ENCODE measurements at regions not wholly inside any gene's neighbourhood (a gene's known extent, or its start where the extent isn't known, plus 50 kb on each side); places are given as distances from the start of the nearest gene placed in this dataset.

DNA sequence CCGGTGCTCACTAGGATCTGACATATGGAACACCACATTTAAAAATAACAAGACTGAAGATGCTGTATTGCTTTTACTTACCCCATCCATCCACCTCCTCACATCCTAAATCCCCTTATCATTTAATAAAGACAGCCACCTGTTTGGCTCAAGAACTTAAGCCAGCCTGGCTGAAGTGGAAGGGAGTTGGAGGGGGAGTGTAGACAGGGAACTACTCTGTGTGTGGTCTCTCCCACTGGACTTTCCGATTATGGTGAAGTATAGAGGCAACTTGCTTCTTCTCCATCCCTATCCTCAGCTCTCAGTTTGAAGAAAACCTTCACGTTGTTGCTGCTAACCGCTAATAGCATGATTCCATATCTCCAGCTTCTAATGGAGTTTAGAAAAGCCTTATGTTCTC is 313.4 kb downstream of the CDH11 start:
- peaks cover 0 to 1% of the 10 kb centered on the region in 2 donors for H3K36me3 Mint-ChIP-seq (ENCODE audit: insufficient read depth in 2 of 2)
- H3K9me3 Mint-ChIP-seq, result peaks cover 12 to 22% of the 10 kb centered on the region in 2 donors
- H3K4me1 Mint-ChIP-seq (ENCODE audit: low read depth), result no peaks in the 10 kb centered on the region
- DNase-seq (no peak), ATAC-seq (replicated peaks in 1 of 2) (no peak)
- H3K4me3 Mint-ChIP-seq, result no peak overlapping the region
- no peaks in the 10 kb centered on the region for H3K27me3 Mint-ChIP-seq (ENCODE audit: low read depth)
- H3K27ac Mint-ChIP-seq, result no peak overlapping the region

GRCh38 chr16:64791756-64792155 is 330.1 kb downstream of the CDH11 start:
- Mint-ChIP-seq H3K36me3 (ENCODE audit: insufficient read depth in 2 of 2) (peaks cover 0 to 1% of the 10 kb centered on the region in 2 donors), H3K4me3 (no peak overlapping the region), H3K4me1 (ENCODE audit: low read depth) (no peaks in the 10 kb centered on the region), H3K27me3 (ENCODE audit: low read depth) (no peaks in the 10 kb centered on the region), H3K27ac (no peak overlapping the region), H3K9me3 (peaks cover 9 to 17% of the 10 kb centered on the region in 2 donors)
- ATAC-seq (replicated peaks in 1 of 2) (no peak), DNase-seq (no peak)

DNA sequence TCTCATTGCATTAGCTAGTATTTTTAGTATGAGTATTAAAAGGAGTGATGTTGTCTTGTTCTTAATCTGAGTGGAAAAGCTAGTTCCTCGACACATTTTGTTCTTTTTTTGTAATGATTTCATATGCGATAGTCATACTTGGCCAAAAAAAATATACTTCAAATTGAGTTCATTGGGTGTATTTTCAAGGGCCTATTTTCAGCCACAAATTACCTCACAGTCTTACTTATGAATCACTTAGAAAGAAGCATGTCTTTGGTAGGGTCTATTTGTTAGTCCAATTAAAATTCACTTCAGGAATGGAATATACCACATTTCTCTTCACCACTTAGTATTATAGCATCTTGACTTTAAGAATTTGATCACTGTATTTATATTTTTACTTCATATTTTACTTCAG is 337.2 kb downstream of the CDH11 start:
- H3K9me3 Mint-ChIP-seq, result peaks cover 4% of the 10 kb centered on the region in 2 donors
- H3K36me3 Mint-ChIP-seq (ENCODE audit: insufficient read depth in 2 of 2), result no peaks in the 10 kb centered on the region
- DNase-seq (no peak), ATAC-seq (replicated peaks in 1 of 2) (no peak)
- no peaks in the 10 kb centered on the region for H3K4me1 Mint-ChIP-seq (ENCODE audit: low read depth)
- H3K4me3 Mint-ChIP-seq, result no peak overlapping the region
- H3K27me3 Mint-ChIP-seq (ENCODE audit: low read depth), result no peaks in the 10 kb centered on the region
- no peak overlapping the region for H3K27ac Mint-ChIP-seq

- ATAC-seq (replicated peaks in 1 of 2) (no peak), DNase-seq (no peak)
- no peak overlapping the region for H3K4me3 Mint-ChIP-seq
- no peaks in the 10 kb centered on the region for H3K36me3 Mint-ChIP-seq (ENCODE audit: insufficient read depth in 2 of 2)
- peaks cover 5 to 6% of the 10 kb centered on the region in 2 donors for H3K9me3 Mint-ChIP-seq
- no peaks in the 10 kb centered on the region for H3K27me3 Mint-ChIP-seq (ENCODE audit: low read depth)
- no peak overlapping the region for H3K27ac Mint-ChIP-seq
- H3K4me1 Mint-ChIP-seq (ENCODE audit: low read depth), result no peaks in the 10 kb centered on the region
Observed at GRCh38 chr16:64782484-64782883, 339.4 kb downstream of the CDH11 start.

DNA sequence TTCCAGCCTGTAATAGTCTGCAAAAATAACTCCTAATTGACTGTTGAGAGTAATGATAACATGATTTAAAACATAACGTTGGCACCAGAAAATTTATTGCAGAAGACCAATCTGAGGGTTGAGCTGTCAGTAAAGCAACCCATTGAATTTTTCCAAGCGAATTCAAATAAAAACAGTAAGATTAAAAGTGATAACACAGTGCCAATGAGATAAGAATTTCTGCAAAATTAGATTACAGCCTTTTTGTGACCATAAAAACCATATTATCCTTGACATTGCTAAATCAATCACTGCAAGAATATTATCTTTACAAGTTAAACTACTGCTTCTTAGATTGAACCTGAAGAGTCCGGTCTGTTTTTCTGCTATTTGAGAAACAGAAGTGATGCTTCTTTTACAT is 341.4 kb downstream of the CDH11 start:
- no peak for DNase-seq
- peaks cover 4 to 6% of the 10 kb centered on the region in 2 donors for H3K9me3 Mint-ChIP-seq
- no peak overlapping the region for H3K4me3 Mint-ChIP-seq
- no peaks in the 10 kb centered on the region for H3K36me3 Mint-ChIP-seq (ENCODE audit: insufficient read depth in 2 of 2)
- ATAC-seq (replicated peaks in 1 of 2), result no peak
- no peaks in the 10 kb centered on the region for H3K4me1 Mint-ChIP-seq (ENCODE audit: low read depth)
- H3K27ac Mint-ChIP-seq, result no peak overlapping the region
- H3K27me3 Mint-ChIP-seq (ENCODE audit: low read depth), result no peaks in the 10 kb centered on the region

DNA sequence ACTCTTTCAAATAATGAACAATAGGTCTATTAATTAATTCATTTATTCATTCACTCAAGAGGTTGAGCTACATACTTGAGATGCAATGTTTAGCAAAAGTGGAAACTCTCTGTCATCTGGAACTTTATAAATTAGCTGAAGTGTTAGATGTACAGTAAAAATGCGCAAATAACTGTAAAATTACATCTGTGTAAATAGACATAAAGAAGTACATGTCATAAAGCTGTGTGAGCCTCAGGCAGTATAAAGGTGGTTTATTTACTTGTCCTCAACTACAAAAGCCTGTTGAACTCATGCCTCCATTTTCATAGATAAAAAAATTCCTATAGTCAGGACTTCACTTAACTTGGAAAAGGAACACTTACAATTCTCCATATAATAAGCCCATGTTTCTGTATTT is 343.1 kb downstream of the CDH11 start:
- H3K36me3 Mint-ChIP-seq (ENCODE audit: insufficient read depth in 2 of 2), result no peaks in the 10 kb centered on the region

DNA sequence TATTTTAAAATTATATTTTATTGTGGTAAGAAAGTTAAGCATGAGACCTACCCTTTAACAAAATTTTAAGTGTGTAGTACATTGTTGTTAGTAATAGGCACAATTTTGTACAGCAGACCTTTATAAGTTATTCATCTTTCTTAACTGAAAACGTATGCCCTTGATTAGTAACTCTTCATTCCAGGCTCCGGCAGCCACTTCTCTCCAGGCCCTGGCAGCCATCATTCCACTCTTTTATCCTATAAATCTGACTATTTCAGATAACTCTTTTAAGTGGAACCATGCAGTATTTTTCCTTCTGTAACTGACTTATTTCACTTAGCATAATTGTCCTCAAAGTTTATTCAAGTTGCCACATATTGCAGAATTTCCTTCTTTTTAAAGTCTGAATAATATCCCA is 348.2 kb downstream of the CDH11 start:
- Mint-ChIP-seq H3K4me3 (no peak overlapping the region), H3K4me1 (ENCODE audit: low read depth) (no peaks in the 10 kb centered on the region), H3K27ac (no peak overlapping the region), H3K36me3 (ENCODE audit: insufficient read depth in 2 of 2) (no peaks in the 10 kb centered on the region), H3K27me3 (ENCODE audit: low read depth) (no peaks in the 10 kb centered on the region), H3K9me3 (peaks cover 5 to 8% of the 10 kb centered on the region in 2 donors)
- DNase-seq (no peak), ATAC-seq (replicated peaks in 1 of 2) (no peak)

More for the DNA sequence above, 343.1 kb downstream of the CDH11 start:
- Mint-ChIP-seq H3K27me3 (ENCODE audit: low read depth) (no peaks in the 10 kb centered on the region), H3K4me3 (no peak overlapping the region), H3K9me3 (peaks cover 4 to 10% of the 10 kb centered on the region in 2 donors), H3K4me1 (ENCODE audit: low read depth) (no peaks in the 10 kb centered on the region), H3K27ac (no peak overlapping the region)
- ATAC-seq (replicated peaks in 1 of 2) (no peak), DNase-seq (no peak)

DNA sequence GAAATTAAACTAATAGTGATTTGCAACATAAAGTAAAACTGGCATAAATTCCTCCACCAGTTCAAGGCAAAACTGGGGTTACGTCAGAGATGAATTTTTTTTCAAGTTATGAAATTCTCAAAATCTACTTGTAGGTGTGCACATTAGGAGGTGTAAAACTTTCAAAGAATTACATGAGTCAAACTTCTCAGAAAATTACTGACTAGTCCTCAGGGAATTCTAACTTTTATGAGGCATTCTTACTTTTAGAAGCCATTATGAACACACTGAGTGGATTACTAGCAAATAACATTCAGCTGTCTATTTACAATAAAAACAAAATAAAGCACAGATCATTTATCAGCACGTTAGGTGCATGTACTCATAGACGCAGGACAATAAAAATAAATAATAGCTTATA is 348.7 kb downstream of the CDH11 start:
- no peaks in the 10 kb centered on the region for H3K4me1 Mint-ChIP-seq (ENCODE audit: low read depth)
- H3K9me3 Mint-ChIP-seq, result peaks cover 4 to 8% of the 10 kb centered on the region in 2 donors
- H3K36me3 Mint-ChIP-seq (ENCODE audit: insufficient read depth in 2 of 2), result no peaks in the 10 kb centered on the region
- H3K27ac Mint-ChIP-seq, result no peak overlapping the region
- no peak for DNase-seq
- H3K27me3 Mint-ChIP-seq (ENCODE audit: low read depth), result no peaks in the 10 kb centered on the region
- no peak overlapping the region for H3K4me3 Mint-ChIP-seq
- ATAC-seq (replicated peaks in 1 of 2), result no peak

DNA sequence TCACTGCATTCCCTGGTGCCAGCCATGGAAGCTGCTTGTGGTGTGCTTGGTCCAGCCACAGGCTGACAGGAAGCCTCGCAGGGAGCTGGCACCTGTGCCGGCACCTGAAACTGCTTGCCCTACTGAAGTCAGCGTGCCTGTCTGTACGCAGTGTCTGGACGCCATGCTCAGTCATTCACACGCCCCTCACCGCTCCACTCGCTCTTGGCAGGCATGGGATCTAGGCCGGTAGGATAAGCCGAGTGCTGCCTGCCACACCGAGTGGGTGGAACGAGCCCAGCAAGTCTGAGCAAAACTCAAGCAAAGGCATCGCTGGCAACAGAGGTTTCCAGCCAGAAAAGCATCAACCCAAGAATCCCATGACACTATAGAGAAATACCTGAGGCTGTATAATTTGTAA is 350.6 kb downstream of the CDH11 start:
- Mint-ChIP-seq H3K4me1 (ENCODE audit: low read depth) (no peaks in the 10 kb centered on the region), H3K4me3 (no peak overlapping the region), H3K9me3 (peaks cover 6 to 7% of the 10 kb centered on the region in 2 donors), H3K27ac (no peak overlapping the region), H3K36me3 (ENCODE audit: insufficient read depth in 2 of 2) (no peaks in the 10 kb centered on the region), H3K27me3 (ENCODE audit: low read depth) (no peaks in the 10 kb centered on the region)
- DNase-seq (no peak), ATAC-seq (replicated peaks in 1 of 2) (no peak)

GRCh38 chr16:64762211-64762610 is 359.7 kb downstream of the CDH11 start:
- H3K36me3 Mint-ChIP-seq (ENCODE audit: insufficient read depth in 2 of 2), result peaks cover 2 to 4% of the 10 kb centered on the region in 2 donors
- H3K27ac Mint-ChIP-seq, result no peak overlapping the region
- DNase-seq (no peak), ATAC-seq (replicated peaks in 1 of 2) (no peak)
- no peaks in the 10 kb centered on the region for H3K4me1 Mint-ChIP-seq (ENCODE audit: low read depth)
- no peaks in the 10 kb centered on the region for H3K27me3 Mint-ChIP-seq (ENCODE audit: low read depth)
- H3K4me3 Mint-ChIP-seq, result no peak overlapping the region
- peaks cover 13 to 24% of the 10 kb centered on the region in 2 donors for H3K9me3 Mint-ChIP-seq

DNA sequence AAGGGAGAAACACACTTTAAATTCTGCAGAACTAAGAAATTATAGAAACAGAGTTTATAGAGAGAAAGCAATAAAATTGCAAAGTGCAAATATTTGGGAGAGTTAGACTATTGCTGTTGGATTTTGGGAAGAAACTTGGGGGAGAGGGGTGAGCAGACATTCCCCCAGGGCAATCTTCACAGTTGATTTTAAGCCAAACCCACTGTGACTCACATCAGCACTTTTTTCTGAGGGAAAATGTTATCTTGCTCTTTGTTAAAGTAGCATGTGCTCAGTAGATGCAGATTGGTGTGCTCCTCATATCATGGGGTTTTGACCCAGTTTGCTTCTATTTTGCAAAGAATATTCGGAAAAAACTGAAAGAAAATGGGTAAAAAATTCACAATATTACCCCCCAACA is 367.6 kb downstream of the CDH11 start:
- Mint-ChIP-seq H3K27ac (no peak overlapping the region), H3K27me3 (ENCODE audit: low read depth) (no peaks in the 10 kb centered on the region), H3K9me3 (peaks cover 8 to 9% of the 10 kb centered on the region in 2 donors), H3K4me3 (no peak overlapping the region), H3K4me1 (ENCODE audit: low read depth) (no peaks in the 10 kb centered on the region), H3K36me3 (ENCODE audit: insufficient read depth in 2 of 2) (no peaks in the 10 kb centered on the region)
- DNase-seq, result no peak
- ATAC-seq (replicated peaks in 1 of 2), result no peak

DNA sequence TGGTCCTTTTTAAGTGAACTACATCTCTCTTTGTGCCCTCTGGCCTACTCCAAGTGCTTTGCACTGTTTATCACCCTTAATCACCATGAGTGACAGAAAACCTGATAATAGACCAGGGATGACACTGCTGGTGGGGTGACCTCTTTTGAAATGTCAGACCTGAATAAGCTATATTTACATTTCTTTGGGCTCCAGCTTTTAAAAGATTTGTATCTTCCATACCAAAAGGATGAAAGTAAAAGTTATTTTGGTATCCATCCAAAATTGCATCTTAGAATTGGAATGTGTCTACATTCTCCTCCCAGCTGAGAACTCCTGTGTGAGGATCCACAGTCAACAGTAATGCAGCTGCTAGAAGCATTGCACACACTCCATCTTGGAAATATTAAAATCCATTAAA is 370.0 kb downstream of the CDH11 start:
- H3K4me1 Mint-ChIP-seq (ENCODE audit: low read depth), result no peaks in the 10 kb centered on the region
- no peak overlapping the region for H3K27ac Mint-ChIP-seq
- no peak overlapping the region for H3K4me3 Mint-ChIP-seq
- no peaks in the 10 kb centered on the region for H3K36me3 Mint-ChIP-seq (ENCODE audit: insufficient read depth in 2 of 2)
- H3K27me3 Mint-ChIP-seq (ENCODE audit: low read depth), result no peaks in the 10 kb centered on the region
- no peak for ATAC-seq (replicated peaks in 1 of 2)
- peaks cover 7 to 8% of the 10 kb centered on the region in 2 donors for H3K9me3 Mint-ChIP-seq
- DNase-seq, result no peak

- H3K4me1 Mint-ChIP-seq (ENCODE audit: low read depth), result no peaks in the 10 kb centered on the region
- H3K4me3 Mint-ChIP-seq, result no peak overlapping the region
- no peak overlapping the region for H3K27ac Mint-ChIP-seq
Observed at GRCh38 chr16:64749346-64749745, 372.5 kb downstream of the CDH11 start.

DNA sequence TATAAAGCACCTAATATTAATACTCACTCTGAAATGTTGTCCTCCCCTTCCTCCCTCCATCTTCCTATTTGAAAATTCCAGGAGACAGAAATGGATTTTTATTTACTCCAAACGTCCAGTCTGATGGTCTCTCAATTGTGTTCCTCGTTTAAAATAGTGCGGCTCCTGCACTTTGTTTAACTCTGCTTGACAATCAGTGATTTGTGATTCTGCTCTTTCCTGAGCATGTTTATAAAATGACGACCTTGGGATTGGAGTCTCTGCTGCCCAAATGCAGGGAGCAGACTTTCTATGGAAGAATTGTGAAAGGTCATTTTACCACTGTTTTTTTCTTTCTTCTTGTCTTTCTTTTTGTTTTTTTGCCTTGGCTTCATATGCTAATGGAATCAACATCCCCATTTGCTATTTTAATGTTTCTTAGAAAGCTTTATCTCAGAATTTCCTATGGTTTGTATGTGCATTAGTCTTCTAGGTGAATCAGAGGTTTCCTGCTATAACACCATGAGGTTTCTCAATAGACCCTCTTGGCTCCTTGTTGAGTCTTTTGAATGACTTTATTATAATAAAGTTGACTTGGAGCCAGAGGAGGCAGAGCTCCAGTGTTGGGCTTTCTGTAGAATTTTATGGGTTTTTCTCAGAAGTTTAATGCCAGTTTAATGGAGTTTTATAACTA is 376.5 kb downstream of the CDH11 start:
- Mint-ChIP-seq H3K27me3 (ENCODE audit: low read depth) (no peaks in the 10 kb centered on the region), H3K4me3 (no peak overlapping the region), H3K4me1 (ENCODE audit: low read depth) (no peaks in the 10 kb centered on the region), H3K9me3 (peaks cover 10 to 17% of the 10 kb centered on the region in 2 donors), H3K36me3 (ENCODE audit: insufficient read depth in 2 of 2) (no peaks in the 10 kb centered on the region), H3K27ac (no peak overlapping the region)
- DNase-seq, result no peak
- no peak for ATAC-seq (replicated peaks in 1 of 2)

More at GRCh38 chr16:64749346-64749745, 372.5 kb downstream of the CDH11 start:
- no peak for DNase-seq
- no peak for ATAC-seq (replicated peaks in 1 of 2)
- Mint-ChIP-seq H3K9me3 (peaks cover 5 to 14% of the 10 kb centered on the region in 2 donors), H3K36me3 (ENCODE audit: insufficient read depth in 2 of 2) (no peaks in the 10 kb centered on the region), H3K27me3 (ENCODE audit: low read depth) (no peaks in the 10 kb centered on the region)
